HG03460 (cell line): ENCODE measurements at regions not wholly inside any gene's neighbourhood (a gene's known extent, or its start where the extent isn't known, plus 50 kb on each side); places are given as distances from the start of the nearest gene placed in this dataset.
A peak's percentile ranks its signal among the peaks of the same experiment; 100 is the strongest.

ENCODE experiments used
- ATAC-seq: cut with Tn5 transposase; IDR thresholded peaks from one replicate; pipeline ENCODE4 v1.9.1; 2021; ENCODE audit not compliant: unreplicated experiment

DNA sequence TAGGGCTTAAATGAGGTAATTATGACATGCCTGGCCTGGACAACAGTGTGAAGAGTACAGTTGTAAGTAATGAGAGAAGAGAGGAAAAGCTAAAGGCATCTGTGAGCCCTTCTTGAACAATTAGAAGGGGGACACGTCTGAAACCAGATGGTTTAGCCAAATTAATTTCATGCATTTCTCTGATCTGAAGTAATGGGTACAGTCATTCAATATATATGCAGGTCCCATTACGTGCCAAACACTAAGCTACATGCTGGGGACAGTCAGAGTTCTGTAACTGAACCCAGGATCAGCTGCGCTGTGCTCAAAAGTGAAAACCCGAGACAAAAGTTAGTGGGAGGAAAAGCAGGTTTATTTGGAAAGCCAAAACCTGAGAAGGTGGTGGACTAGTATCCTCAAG, 207.2 kb upstream of the TMTC1 start:
- no peak for ATAC-seq

DNA sequence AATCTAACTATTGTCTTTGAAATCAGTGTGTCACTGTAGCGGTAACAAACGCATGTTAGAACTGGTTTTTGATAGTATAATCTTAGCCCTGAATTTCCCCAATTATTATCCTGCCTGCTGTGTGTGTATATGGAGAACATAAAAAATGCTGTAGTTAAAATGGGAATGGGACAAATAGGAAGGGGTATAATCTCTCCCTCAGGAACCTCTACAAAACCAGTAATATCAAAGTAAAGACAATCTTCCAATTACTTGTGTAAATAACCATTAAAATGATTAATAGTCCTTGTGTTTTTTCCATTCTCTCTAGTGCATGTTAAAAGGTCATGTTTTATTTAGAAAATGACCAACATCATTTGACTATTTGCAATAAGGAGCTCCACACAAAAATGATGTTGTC, 200.1 kb upstream of the TMTC1 start:
- ATAC-seq = no peak

GRCh38 chr12:29980304-29980703, 196.6 kb upstream of the TMTC1 start:
- peak; percentile 59 for ATAC-seq

GRCh38 chr12:29971446-29971845, 187.7 kb upstream of the TMTC1 start:
- ATAC-seq = no peak

DNA sequence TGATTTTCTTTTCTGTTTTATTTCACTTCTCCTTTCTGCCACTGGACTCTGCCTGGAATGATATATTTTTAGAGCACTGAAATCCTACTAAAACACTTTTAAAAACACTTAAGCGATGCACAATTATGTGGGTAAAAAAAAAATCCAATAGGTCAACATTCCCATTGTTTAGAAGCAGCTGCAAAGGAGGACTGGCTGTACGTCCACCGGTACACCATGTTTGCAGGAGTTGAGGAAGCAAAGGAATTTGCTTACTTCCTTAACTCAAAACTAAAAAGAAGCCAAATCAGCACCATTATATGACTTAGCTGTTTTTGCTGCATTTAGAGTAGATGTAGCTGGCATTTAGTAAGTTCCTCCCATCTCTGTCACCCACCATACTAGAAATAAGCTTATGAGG, 186.8 kb upstream of the TMTC1 start:
- ATAC-seq = no peak

GRCh38 chr12:29962276-29963035, 178.7 kb upstream of the TMTC1 start:
- ATAC-seq = no peak

DNA sequence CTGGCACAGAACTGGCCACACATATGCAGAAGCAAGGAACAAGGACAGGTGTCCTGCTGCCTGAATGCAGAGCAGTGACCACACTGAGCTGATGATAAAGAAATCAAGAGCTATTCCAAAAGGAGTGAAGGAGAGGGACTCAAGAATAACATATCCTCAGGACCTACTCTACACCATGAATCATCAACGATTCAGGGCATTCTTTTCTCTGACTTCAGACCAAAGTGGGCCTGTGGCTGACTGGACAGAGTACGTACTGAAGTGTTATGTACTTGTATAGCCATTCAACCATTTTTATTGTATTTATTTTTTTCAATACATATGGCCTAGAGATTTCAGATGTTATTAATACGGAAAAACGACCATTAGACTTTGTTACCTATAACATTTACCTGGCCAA, 177.5 kb upstream of the TMTC1 start:
- no peak for ATAC-seq

GRCh38 chr12:29960122-29960521, 176.4 kb upstream of the TMTC1 start:
- no peak for ATAC-seq

GRCh38 chr12:29957835-29958234, 174.1 kb upstream of the TMTC1 start:
- ATAC-seq = no peak

GRCh38 chr12:29945904-29946303, 162.2 kb upstream of the TMTC1 start:
- ATAC-seq = no peak

DNA sequence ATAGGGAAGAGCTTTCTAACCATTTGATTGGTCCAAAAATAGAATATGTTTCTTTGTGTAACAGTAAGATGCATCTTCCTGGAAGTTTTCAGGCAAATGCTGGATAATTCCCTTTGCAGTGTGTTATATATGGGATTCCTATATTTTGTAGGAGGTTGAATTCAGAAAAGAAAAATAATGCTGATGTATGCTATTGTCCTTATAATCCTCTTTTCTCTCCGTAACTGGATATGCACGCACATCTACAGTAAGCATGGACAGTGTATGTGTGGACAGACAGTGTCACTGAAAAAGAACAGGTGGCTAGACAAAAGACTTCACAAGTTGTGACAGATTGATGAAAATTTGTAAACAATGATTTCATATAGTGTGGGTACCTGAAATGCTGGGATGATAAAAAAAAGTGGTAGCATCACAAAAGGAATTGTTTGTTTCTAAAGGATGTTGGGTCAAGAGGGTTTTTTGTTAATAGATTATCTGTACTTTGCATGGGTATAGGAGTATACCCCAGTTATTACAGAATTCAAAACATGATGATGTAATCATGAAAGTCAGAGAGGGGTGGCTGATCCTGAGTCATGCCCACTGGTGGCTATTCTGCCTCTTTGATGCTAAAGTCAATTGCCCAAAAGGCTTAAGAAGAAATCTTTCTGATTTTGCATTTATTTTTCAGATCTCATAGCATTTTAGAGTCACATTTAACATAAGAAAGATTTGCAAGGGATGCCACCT, 160.7 kb upstream of the TMTC1 start:
- ATAC-seq = no peak

- no peak for ATAC-seq
Measured at GRCh38 chr12:29943683-29944082, 159.9 kb upstream of the TMTC1 start.

GRCh38 chr12:29940811-29941210, 157.1 kb upstream of the TMTC1 start:
- no peak for ATAC-seq

DNA sequence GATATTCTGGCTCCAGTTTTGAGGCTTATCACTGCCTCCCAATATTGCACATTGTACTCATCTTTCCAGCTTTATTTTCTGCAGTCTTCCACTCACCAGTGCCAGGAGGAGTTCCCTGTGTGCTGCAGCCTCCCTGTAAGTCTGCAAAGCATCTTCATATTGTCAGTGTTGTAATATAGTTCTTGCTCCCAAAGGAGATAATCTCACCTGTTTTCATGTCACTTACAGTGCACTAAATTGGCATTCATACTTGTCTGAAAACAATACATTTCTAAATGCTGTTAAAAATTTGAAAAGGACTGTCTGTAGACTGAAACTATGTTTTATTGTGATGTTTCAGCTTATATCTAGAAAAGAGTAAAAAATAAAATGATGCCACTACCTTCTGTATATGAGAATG, 146.8 kb upstream of the TMTC1 start:
- ATAC-seq = no peak

GRCh38 chr12:29929295-29929694, 145.6 kb upstream of the TMTC1 start:
- no peak for ATAC-seq

- no peak for ATAC-seq
Measured at GRCh38 chr12:29921307-29921706, 137.6 kb upstream of the TMTC1 start.

- ATAC-seq = no peak
Measured at GRCh38 chr12:29908157-29908556, 124.4 kb upstream of the TMTC1 start.

DNA sequence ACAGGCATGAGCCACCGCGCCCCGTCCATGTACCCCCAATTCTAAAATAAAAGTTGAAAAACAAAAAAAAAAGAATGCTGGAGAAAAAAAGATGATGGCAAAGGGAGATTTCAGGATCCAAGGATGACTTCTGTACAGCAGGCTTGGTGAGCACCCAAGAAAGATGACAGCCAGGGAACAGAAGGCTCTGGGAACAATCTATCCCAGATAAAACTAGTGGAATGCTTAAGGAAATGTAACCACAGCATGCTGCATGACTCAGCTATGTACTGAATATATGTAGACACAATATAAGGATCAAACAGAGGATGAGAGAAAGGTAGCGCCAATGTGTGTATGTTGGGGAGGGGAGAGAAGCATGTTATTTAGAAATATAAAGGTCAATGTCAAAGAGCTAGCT, 123.7 kb upstream of the TMTC1 start:
- ATAC-seq = no peak

DNA sequence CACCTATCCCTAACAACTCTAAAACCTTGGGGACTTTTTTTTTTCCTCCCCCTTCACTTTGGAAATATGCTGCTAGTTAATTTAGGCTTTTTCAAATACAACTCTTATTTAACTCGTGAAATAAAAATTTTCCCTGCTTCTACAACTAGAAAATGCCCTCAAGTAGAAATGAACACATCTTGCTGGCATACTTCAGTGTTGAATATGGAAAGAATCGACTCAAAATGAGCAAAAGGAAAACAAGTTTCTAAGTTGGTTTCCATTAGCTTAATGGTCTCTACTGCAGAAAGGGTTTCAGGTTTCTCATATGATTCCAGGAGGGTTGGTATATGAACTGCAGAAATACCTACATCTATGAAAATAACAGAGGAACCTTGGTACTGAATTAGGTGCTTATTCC, 118.3 kb upstream of the TMTC1 start:
- no peak for ATAC-seq

DNA sequence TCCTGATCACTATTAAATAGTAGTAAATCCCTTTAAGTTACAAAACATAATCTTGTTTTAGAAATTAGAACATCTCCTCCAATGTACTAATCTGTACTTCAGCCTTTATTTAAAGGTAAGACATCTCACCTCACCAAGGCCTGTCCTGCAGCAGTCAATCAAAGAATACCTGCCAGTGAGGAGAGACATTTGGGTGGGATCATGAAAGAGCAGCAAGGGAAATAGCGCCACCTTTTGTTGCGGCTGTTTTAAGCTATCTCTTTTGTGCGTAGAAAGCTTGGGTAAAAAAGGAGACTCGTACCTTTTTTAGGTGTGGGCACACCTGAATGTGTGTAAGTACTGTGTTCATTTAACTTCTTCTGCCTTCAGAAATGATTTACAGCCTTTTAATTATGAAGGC, 117.8 kb upstream of the TMTC1 start:
- ATAC-seq = no peak

DNA sequence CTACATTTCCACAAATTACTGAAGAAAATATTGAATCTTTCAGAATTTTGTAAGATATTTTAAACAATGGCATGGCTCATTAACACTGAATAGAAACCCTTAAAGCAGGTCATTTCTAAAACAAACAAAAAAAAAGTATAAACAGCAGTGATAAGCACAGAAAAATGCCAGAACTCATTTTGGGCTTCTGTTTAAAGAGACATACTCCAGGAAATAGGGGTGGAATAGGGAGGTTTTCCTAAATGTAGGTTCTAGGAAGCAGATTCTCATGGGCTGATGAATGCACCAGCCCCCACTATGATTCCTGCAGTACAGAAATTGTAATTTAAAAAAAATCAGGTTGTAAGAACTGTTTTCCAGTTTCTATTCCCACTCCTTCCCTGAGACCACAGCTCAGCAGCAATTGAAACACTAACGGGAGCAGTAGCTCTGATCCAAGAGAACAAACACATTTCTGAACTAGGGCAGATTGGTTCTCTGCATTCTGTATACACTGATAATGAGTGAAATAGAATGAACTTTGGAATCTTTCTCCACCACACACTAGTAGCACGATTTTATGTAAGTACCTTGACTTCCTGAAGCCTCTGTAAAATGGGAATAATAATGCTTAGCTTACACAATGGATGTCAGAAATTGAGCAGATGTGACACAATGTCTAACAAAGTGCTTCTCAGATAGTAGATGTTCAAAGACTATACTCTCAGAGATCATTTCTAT, 115.6 kb upstream of the TMTC1 start:
- ATAC-seq = no peak

- ATAC-seq = no peak
Measured at GRCh38 chr12:29895966-29896365, 112.2 kb upstream of the TMTC1 start.
